OCI-LY3 (cell line): ENCODE measurements at regions not wholly inside any gene's neighbourhood (a gene's known extent, or its start where the extent isn't known, plus 50 kb on each side); places are given as distances from the start of the nearest gene placed in this dataset.

Experiments used
- CTCF ChIP-seq: fragments of 200-600, 300-600 bp; sonication (generic); IDR thresholded peaks from 2 replicates; pipeline ENCODE4 v1.5.1; 2014; ENCODE audit warnings: antibody characterized with exemption, low read length, low read depth
- EZH2phosphoT487 ChIP-seq: fragments of 200-600 bp; shearing (Covaris generic); IDR thresholded peaks from 2 replicates; pipeline ENCODE4 v1.6.1; 2018; ENCODE audit warnings: antibody characterized with exemption, mixed run types, low read depth

DNA sequence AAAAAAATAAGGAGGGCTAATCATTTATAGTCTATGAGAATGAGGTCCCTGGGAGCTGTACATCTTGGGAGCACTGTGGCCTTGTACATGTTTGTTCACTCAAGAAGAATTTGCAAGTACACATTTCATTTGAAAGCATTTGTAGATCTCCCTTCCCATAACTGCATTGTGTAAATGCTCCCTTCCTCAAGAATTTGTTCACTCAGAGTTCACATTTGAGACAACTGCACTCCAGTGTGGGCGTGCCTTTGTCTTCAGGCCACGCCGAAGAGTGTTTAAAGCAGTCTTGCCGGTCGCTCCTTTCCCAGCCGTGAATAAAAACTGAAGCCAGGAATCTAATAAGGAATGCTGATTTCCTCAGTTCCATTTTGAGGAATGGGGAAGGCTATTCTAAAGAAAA is 291.1 kb upstream of the LYZL1 start:
- TF ChIP-seq CTCF = no peak
- no peak for TF ChIP-seq EZH2phosphoT487
